ENCODE measurements at regions not wholly inside any gene's neighbourhood (a gene's known extent, or its start where the extent isn't known, plus 50 kb on each side); places are given as distances from the start of the nearest gene placed in this dataset.

GRCh38 chr12:126993898-126994297 lies 1273.1 kb upstream of the TMEM132C start:
- TF ChIP-seq CTCF (IDR thresholded peaks at IDR 0.05; ENCODE audit: insufficient read depth, low read depth, low read length) = no peak

GRCh38 chr12:126994599-126994998 lies 1272.4 kb upstream of the TMEM132C start:
- TF ChIP-seq CTCF (IDR thresholded peaks at IDR 0.05; ENCODE audit: insufficient read depth, low read depth, low read length) = no peak
- no peak overlapping the region for H3K4me3 ChIP-seq (ENCODE audit: low read depth, low read length)
- DNase-seq (ENCODE audit: low read depth) = no peak

More at GRCh38 chr12:126993898-126994297, 1273.1 kb upstream of the TMEM132C start:
- no peak for DNase-seq (ENCODE audit: low read depth)
- no peak overlapping the region for H3K4me3 ChIP-seq (ENCODE audit: low read depth, low read length)

GRCh38 chr12:126998031-126998430 lies 1268.9 kb upstream of the TMEM132C start:
- no peak overlapping the region for H3K4me3 ChIP-seq (ENCODE audit: low read depth, low read length)
- no peak for DNase-seq (ENCODE audit: low read depth)
- no peak for TF ChIP-seq CTCF (IDR thresholded peaks at IDR 0.05; ENCODE audit: insufficient read depth, low read depth, low read length)

- no peak for DNase-seq (ENCODE audit: low read depth)
- H3K4me3 ChIP-seq (ENCODE audit: low read depth, low read length) = no peak overlapping the region
- no peak for TF ChIP-seq CTCF (IDR thresholded peaks at IDR 0.05; ENCODE audit: insufficient read depth, low read depth, low read length)
Measured at GRCh38 chr12:126998747-126999285, 1268.2 kb upstream of the TMEM132C start.

GRCh38 chr12:126999352-126999751 lies 1267.6 kb upstream of the TMEM132C start:
- no peak for DNase-seq (ENCODE audit: low read depth)
- H3K4me3 ChIP-seq (ENCODE audit: low read depth, low read length) = no peak overlapping the region
- TF ChIP-seq CTCF (IDR thresholded peaks at IDR 0.05; ENCODE audit: insufficient read depth, low read depth, low read length) = no peak

GRCh38 chr12:127005406-127005805 lies 1261.6 kb upstream of the TMEM132C start:
- DNase-seq (ENCODE audit: low read depth) = no peak
- TF ChIP-seq CTCF (IDR thresholded peaks at IDR 0.05; ENCODE audit: insufficient read depth, low read depth, low read length) = no peak
- no peak overlapping the region for H3K4me3 ChIP-seq (ENCODE audit: low read depth, low read length)

- TF ChIP-seq CTCF (IDR thresholded peaks at IDR 0.05; ENCODE audit: insufficient read depth, low read depth, low read length) = no peak
- no peak for DNase-seq (ENCODE audit: low read depth)
- no peak overlapping the region for H3K4me3 ChIP-seq (ENCODE audit: low read depth, low read length)
Measured at GRCh38 chr12:127006972-127007371, 1260.0 kb upstream of the TMEM132C start.
